K562 (cell line): ENCODE measurements at regions not wholly inside any gene's neighbourhood (a gene's known extent, or its start where the extent isn't known, plus 50 kb on each side); places are given as distances from the start of the nearest gene placed in this dataset.
A peak's percentile ranks its signal among the peaks of the same experiment; 100 is the strongest.

ENCODE experiments used
- AFF4 ChIP-seq: sonication (generic); formaldehyde crosslinking; IDR thresholded peaks from 2 replicates; pipeline ENCODE4 v1.8.0; 2023; ENCODE audit warnings: mild to moderate bottlenecking, missing genetic modification reagents
- ARID1B ChIP-seq: fragments of 450-650 bp; IDR thresholded peaks from 2 replicates; pipeline ENCODE4 v1.6.1; 2016; ENCODE audit warnings: antibody characterized with exemption, mild to moderate bottlenecking, inconsistent platforms
- ETS2 ChIP-seq: IDR thresholded peaks from 2 replicates; pipeline ENCODE4 v1.6.1; 2016; ENCODE audit warnings: borderline replicate concordance, missing genetic modification characterization, mild to moderate bottlenecking, moderate library complexity, missing compliant biosample characterization; ENCODE audit not compliant: poor library complexity, severe bottlenecking
- GTF2A2 ChIP-seq: IDR thresholded peaks from 2 replicates; pipeline ENCODE4 v1.6.1; 2016; ENCODE audit warnings: mild to moderate bottlenecking, missing genetic modification characterization, missing compliant biosample characterization
- ILK ChIP-seq: fragments of 450-650 bp; IDR thresholded peaks from 2 replicates; pipeline ENCODE4 v1.6.1; 2016; ENCODE audit warnings: missing genetic modification characterization, low read depth, mild to moderate bottlenecking, missing compliant biosample characterization, moderate library complexity, borderline replicate concordance
- MTA1 ChIP-seq: fragments of 450-650 bp; IDR thresholded peaks from 2 replicates; pipeline ENCODE4 v1.6.1; 2017; ENCODE audit warnings: borderline replicate concordance
- NFIC ChIP-seq: fragments of 450-650 bp; IDR thresholded peaks from 2 replicates; pipeline ENCODE4 v1.6.1; 2017; ENCODE audit warnings: mild to moderate bottlenecking, inconsistent platforms
- NFRKB ChIP-seq: fragments of 450-650 bp; IDR thresholded peaks from 2 replicates; pipeline ENCODE4 v1.6.1; 2016; ENCODE audit warnings: low read depth
- NR2C2 ChIP-seq, 2 experiments: fragments of 200-800 bp in 1 of 2; sonication (Bioruptor generic) in 1 of 2; sonication (generic) in 1 of 2; formaldehyde crosslinking in 1 of 2; IDR thresholded peaks; 2 replicates each; pipeline versions ENCODE4 v1.6.1 to v1.8.0; 2016 to 2022; ENCODE audit warnings: mild to moderate bottlenecking in 1 of 2, missing compliant biosample characterization in 1 of 2, missing genetic modification characterization in 1 of 2, missing genetic modification reagents in 1 of 2
- PHF21A ChIP-seq: fragments of 450-650 bp; IDR thresholded peaks from 2 replicates; pipeline ENCODE4 v1.6.1; 2017; ENCODE audit warnings: low read depth, borderline replicate concordance
- POLR2A ChIP-seq: fragments of 450-650 bp; conservative IDR thresholded peaks from 2 replicates; pipeline ENCODE4 v1.6.1; 2016
- PRPF4 ChIP-seq: fragments of 200-400 bp; formaldehyde crosslinking; IDR thresholded peaks from one replicate; pipeline ENCODE4 v1.6.1; 2017; ENCODE audit warnings: low read length, low read depth, mild to moderate bottlenecking; ENCODE audit not compliant: insufficient read depth, poor library complexity, severe bottlenecking
- PYGO2 ChIP-seq: fragments of 450-650 bp; IDR thresholded peaks from 2 replicates; pipeline ENCODE4 v1.6.1; 2016; ENCODE audit warnings: mild to moderate bottlenecking, missing genetic modification characterization, moderate library complexity, missing compliant biosample characterization
- RBM22 ChIP-seq: fragments of 200-400 bp; formaldehyde crosslinking; IDR thresholded peaks from 2 replicates; pipeline ENCODE4 v1.6.1; 2018; ENCODE audit warnings: low read length, low read depth; ENCODE audit not compliant: poor library complexity, severe bottlenecking
- RFX1 ChIP-seq: fragments of 450-650 bp; IDR thresholded peaks from 2 replicates; pipeline ENCODE4 v1.6.1; 2016; ENCODE audit warnings: mild to moderate bottlenecking, moderate library complexity
- STAT5A ChIP-seq: IDR thresholded peaks from 2 replicates; pipeline ENCODE4 v1.6.1; 2012; ENCODE audit warnings: low read length, inconsistent platforms, borderline replicate concordance
- ZBTB11 ChIP-seq, 3 experiments: fragments of 200-800 bp in 1 of 3; fragments of 250-450 bp in 1 of 3; fragments of 450-650 bp in 1 of 3; sonication (Bioruptor Pico) in 1 of 3; sonication (Bioruptor generic) in 1 of 3; formaldehyde crosslinking in 1 of 3; IDR thresholded peaks; 2 replicates each; pipeline versions ENCODE4 v1.6.1 to v1.8.0; 2016 to 2022; ENCODE audit warnings: mild to moderate bottlenecking in 2 of 3, missing genetic modification characterization in 2 of 3, missing compliant biosample characterization in 1 of 3, moderate library complexity in 1 of 3
- ZKSCAN1 ChIP-seq: fragments of 150-350 bp; IDR thresholded peaks from 2 replicates; pipeline ENCODE4 v1.6.1; 2016; ENCODE audit warnings: low read depth, low read length
- ZNF695 ChIP-seq: fragments of 450-650 bp; formaldehyde crosslinking; IDR thresholded peaks from 2 replicates; pipeline ENCODE4 v1.4.0; 2020; ENCODE audit warnings: mild to moderate bottlenecking, moderate library complexity

- TF ChIP-seq ILK: no peak
- peak; percentile 22; the same call in 1 of the 2 replicates for TF ChIP-seq NFIC
- TF ChIP-seq MTA1: peak; percentile 82; the same call in 1 of the 2 replicates
- TF ChIP-seq PRPF4: no peak
- peak; percentile 97 for TF ChIP-seq PHF21A
- peak; percentile 53 for TF ChIP-seq POLR2A
- TF ChIP-seq NR2C2 (CRISPR knock-in tag; IDR thresholded peaks at IDR 0.05): no peak
- peak; percentile 86 for TF ChIP-seq NR2C2 (tag; IDR thresholded peaks at IDR 0.05)
- TF ChIP-seq STAT5A: peak; percentile 63; the same call in 1 of the 2 replicates
- peak; percentile 96 for TF ChIP-seq ARID1B
- TF ChIP-seq NFRKB: no peak; the same call in 1 of the 2 replicates
- no peak for TF ChIP-seq ETS2 (tag)
- no peak for TF ChIP-seq ZKSCAN1
- no peak for TF ChIP-seq ZBTB11 (CRISPR knock-in tag; IDR thresholded peaks at IDR 0.05)
- no peak for TF ChIP-seq RFX1
- TF ChIP-seq AFF4 (CRISPR knock-in tag): no peak
- TF ChIP-seq RBM22: no peak
- no peak for TF ChIP-seq ZNF695 (CRISPR knock-in tag)
- TF ChIP-seq GTF2A2 (tag): no peak
- TF ChIP-seq PYGO2 (tag): no peak
Measured at GRCh38 chr15:92803852-92804609, 96.1 kb upstream of the CHD2 start (continued).
